Hepatocyte (in vitro differentiated cells): ENCODE measurements at regions not wholly inside any gene's neighbourhood (a gene's known extent, or its start where the extent isn't known, plus 50 kb on each side); places are given as distances from the start of the nearest gene placed in this dataset.

Source experiments
- DNase-seq: peaks from one replicate; pipeline ENCODE4 v3.0.0-alpha.2; 2016; ENCODE audit warnings: low spot score
- H2AFZ ChIP-seq: fragments of 200-600 bp; sonication (generic); 2 replicates; pipeline ENCODE4 v1.6.0; 2016; ENCODE audit warnings: antibody characterized with exemption, mild to moderate bottlenecking
- H3K27ac ChIP-seq: fragments of 200-600 bp; sonication (generic); 2 replicates; pipeline ENCODE4 v1.5.1; 2016; ENCODE audit warnings: mild to moderate bottlenecking
- H3K27me3 ChIP-seq: fragments of 200-600 bp; sonication (generic); 2 replicates; pipeline ENCODE4 v1.6.1; 2016
- H3K36me3 ChIP-seq: fragments of 200-600 bp; sonication (generic); replicated peaks from 2 replicates; pipeline ENCODE4 v1.5.1; 2016; ENCODE audit warnings: low read depth; ENCODE audit not compliant: insufficient read depth
- H3K4me1 ChIP-seq: fragments of 200-600 bp; sonication (generic); 2 replicates; pipeline ENCODE4 v1.5.1; 2016; ENCODE audit warnings: mild to moderate bottlenecking, moderate library complexity; ENCODE audit not compliant: insufficient read depth
- H3K4me2 ChIP-seq: fragments of 200-600 bp; sonication (generic); 2 replicates; pipeline ENCODE4 v1.6.0; 2016
- H3K4me3 ChIP-seq: fragments of 200-600 bp; sonication (generic); 2 replicates; pipeline ENCODE4 v1.5.1; 2016; ENCODE audit warnings: mild to moderate bottlenecking
- H3K79me2 ChIP-seq: fragments of 200-600 bp; sonication (generic); 2 replicates; pipeline ENCODE4 v1.6.0; 2017; ENCODE audit warnings: mild to moderate bottlenecking
- H3K9me2 ChIP-seq: fragments of 200-600 bp; sonication (generic); replicated peaks from 2 replicates; pipeline ENCODE4 v1.6.0; 2017; ENCODE audit warnings: mild to moderate bottlenecking; ENCODE audit not compliant: insufficient read depth
- H3K9me3 ChIP-seq: fragments of 200-600 bp; sonication (generic); 2 replicates; pipeline ENCODE4 v1.5.1; 2016; ENCODE audit warnings: low read depth, mild to moderate bottlenecking
- H4K20me1 ChIP-seq: fragments of 200-600 bp; sonication (generic); 2 replicates; pipeline ENCODE4 v1.6.0; 2016; ENCODE audit warnings: mild to moderate bottlenecking; ENCODE audit not compliant: insufficient read depth, poor library complexity, severe bottlenecking
- CTCF ChIP-seq: fragments of 200-600 bp; sonication (generic); IDR thresholded peaks from 2 replicates; pipeline ENCODE4 v1.5.1; 2016; ENCODE audit warnings: antibody characterized with exemption, mild to moderate bottlenecking; ENCODE audit not compliant: poor library complexity
- EZH2 ChIP-seq: fragments of 200-600 bp; sonication (generic); IDR thresholded peaks from 2 replicates; pipeline ENCODE4 v1.6.1; 2016; ENCODE audit warnings: antibody characterized with exemption, mild to moderate bottlenecking, borderline replicate concordance
- EZH2phosphoT487 ChIP-seq: fragments of 200-600 bp; sonication (generic); IDR thresholded peaks from one replicate; pipeline ENCODE4 v1.6.1; 2018; ENCODE audit warnings: antibody characterized with exemption, mild to moderate bottlenecking, low read depth, moderate library complexity; ENCODE audit not compliant: unreplicated experiment, severe bottlenecking
- WGBS: methylation state at CpG from one replicate; pipeline ENCODE4 v1.1.6; 2016; ENCODE audit warnings: low lambda C conversion rate; ENCODE audit errors: missing lambda C conversion rate; 5-methylcytosine and 5-hydroxymethylcytosine counted together

DNA sequence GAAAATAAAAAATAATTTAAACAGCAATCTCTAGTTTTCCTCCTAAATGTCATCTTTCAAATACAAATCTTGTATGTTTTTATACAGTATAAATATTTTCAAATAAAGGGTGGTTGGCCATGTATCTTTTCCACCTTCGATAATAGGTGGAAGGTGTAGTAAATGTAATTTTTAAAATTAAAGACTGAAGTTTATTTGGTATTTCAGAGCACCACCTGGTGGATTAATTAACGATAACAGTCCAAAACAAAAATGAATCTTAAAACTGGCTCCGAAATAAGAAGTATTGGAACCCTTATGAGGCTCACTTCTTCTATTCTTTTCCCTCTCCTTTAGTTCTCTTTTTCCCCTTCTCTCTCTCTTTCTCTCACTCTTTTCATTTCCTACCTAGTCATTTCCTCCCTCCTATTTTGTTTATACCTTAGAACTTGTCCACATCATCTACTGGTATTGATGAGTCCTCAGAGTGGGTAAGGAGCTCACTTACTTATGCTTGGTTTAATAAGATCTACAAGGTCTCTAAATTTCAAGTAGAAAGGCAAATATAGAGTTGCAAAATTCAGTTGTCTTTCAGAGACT is 82.9 kb upstream of the EXOC1L start:
- H3K36me3 ChIP-seq: no peaks in the 10 kb centered on the region
- no peak overlapping the region for H3K4me3 ChIP-seq
- no peaks in the 10 kb centered on the region for H3K79me2 ChIP-seq
- DNase-seq: no peak
- no peak overlapping the region for H3K27ac ChIP-seq
- H3K4me2 ChIP-seq: no peak overlapping the region
- H3K27me3 ChIP-seq: no peaks in the 10 kb centered on the region
- peak; percentile 42 for TF ChIP-seq CTCF
- no peak for TF ChIP-seq EZH2
- no peaks in the 10 kb centered on the region for H3K9me2 ChIP-seq
- H4K20me1 ChIP-seq: no peaks in the 10 kb centered on the region
- no peak overlapping the region for H2AFZ ChIP-seq
- H3K9me3 ChIP-seq: no peaks in the 10 kb centered on the region
- peaks cover 4% of the 10 kb centered on the region for H3K4me1 ChIP-seq
- 59% methylated on average over 3 of the region's 3 CpGs for WGBS

GRCh38 chr4:55742655-55743202 is 76.9 kb upstream of the EXOC1L start:
- no peaks in the 10 kb centered on the region for H3K36me3 ChIP-seq
- H3K27ac ChIP-seq: no peak overlapping the region
- H3K4me2 ChIP-seq: no peak overlapping the region
- no peaks in the 10 kb centered on the region for H3K4me1 ChIP-seq
- WGBS: 58% methylated on average over 5 of the region's 5 CpGs
- H3K9me2 ChIP-seq: no peaks in the 10 kb centered on the region
- no peaks in the 10 kb centered on the region for H3K9me3 ChIP-seq
- H3K79me2 ChIP-seq: no peaks in the 10 kb centered on the region
- TF ChIP-seq EZH2phosphoT487: no peak
- TF ChIP-seq EZH2: no peak
- TF ChIP-seq CTCF: no peak
- no peak overlapping the region for H3K4me3 ChIP-seq
- DNase-seq: peak; percentile 36
- no peak overlapping the region for H2AFZ ChIP-seq
- no peaks in the 10 kb centered on the region for H4K20me1 ChIP-seq
- no peaks in the 10 kb centered on the region for H3K27me3 ChIP-seq

DNA sequence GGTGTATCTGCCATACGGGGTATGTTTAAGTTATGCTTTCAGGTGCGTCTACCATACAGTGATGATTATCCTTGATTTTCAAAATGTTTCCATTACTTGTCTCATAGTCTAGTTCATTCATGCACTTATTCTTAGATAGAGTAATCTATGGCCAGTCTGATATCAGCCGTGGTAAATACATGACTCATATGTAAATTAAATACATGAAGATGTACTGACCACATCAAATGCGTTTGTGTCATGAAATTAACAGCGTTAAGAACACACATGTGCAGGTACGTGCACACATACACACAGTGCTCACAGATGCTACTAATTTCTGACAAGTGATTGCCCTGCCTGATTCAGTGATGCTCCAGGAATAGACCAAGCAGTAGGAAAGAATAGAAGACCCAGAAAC is 75.2 kb upstream of the EXOC1L start:
- Histone ChIP-seq H3K9me3 (no peaks in the 10 kb centered on the region), H4K20me1 (no peaks in the 10 kb centered on the region), H3K79me2 (no peaks in the 10 kb centered on the region), H3K27ac (no peak overlapping the region), H3K27me3 (no peaks in the 10 kb centered on the region), H3K4me2 (no peak overlapping the region), H3K4me3 (no peak overlapping the region), H3K36me3 (no peaks in the 10 kb centered on the region), H2AFZ (no peak overlapping the region), H3K9me2 (no peaks in the 10 kb centered on the region), H3K4me1 (no peaks in the 10 kb centered on the region)
- TF ChIP-seq EZH2phosphoT487 (no peak), EZH2 (no peak), CTCF (no peak)
- DNase-seq: no peak
- WGBS: 81% methylated on average over 6 of the region's 6 CpGs

GRCh38 chr4:55745014-55745413 is 74.6 kb upstream of the EXOC1L start:
- Histone ChIP-seq H3K27me3 (no peaks in the 10 kb centered on the region), H4K20me1 (no peaks in the 10 kb centered on the region), H3K9me2 (no peaks in the 10 kb centered on the region), H3K4me1 (no peaks in the 10 kb centered on the region), H3K4me3 (no peak overlapping the region), H3K79me2 (no peaks in the 10 kb centered on the region), H3K4me2 (no peak overlapping the region), H3K27ac (no peak overlapping the region), H3K36me3 (no peaks in the 10 kb centered on the region), H3K9me3 (no peaks in the 10 kb centered on the region), H2AFZ (no peak overlapping the region)
- no peak for TF ChIP-seq CTCF
- no peak for TF ChIP-seq EZH2
- no peak for TF ChIP-seq EZH2phosphoT487
- DNase-seq: no peak
